HG03159 (cell line): ENCODE measurements at regions not wholly inside any gene's neighbourhood (a gene's known extent, or its start where the extent isn't known, plus 50 kb on each side); places are given as distances from the start of the nearest gene placed in this dataset.
A peak's percentile ranks its signal among the peaks of the same experiment; 100 is the strongest.
"Not testable (repeated sequence)": the region's sequence is repeated elsewhere in the genome, so short reads cannot be mapped to it uniquely, and the experiment has no call there.

Source experiments
- ATAC-seq: cut with Tn5 transposase; IDR thresholded peaks from one replicate; pipeline ENCODE4 v1.9.1; 2021; ENCODE audit warnings: mild to moderate bottlenecking, moderate library complexity; ENCODE audit not compliant: unreplicated experiment

GRCh38 chr10:91002656-91003055, 81.8 kb upstream of the ANKRD1 start:
- no peak for ATAC-seq

- ATAC-seq: not testable (repeated sequence)
These were observed 82.5 kb upstream of the ANKRD1 start for GRCh38 chr10:91003379-91003778.

GRCh38 chr10:91005276-91005675, 84.4 kb upstream of the ANKRD1 start:
- not testable (repeated sequence) for ATAC-seq

GRCh38 chr10:91006001-91006751, 85.3 kb upstream of the ANKRD1 start:
- ATAC-seq: peak; percentile 48

- peak; percentile 87 for ATAC-seq
These were observed 86.0 kb upstream of the ANKRD1 start for GRCh38 chr10:91006752-91007346.

GRCh38 chr10:91007655-91008054, 86.8 kb upstream of the ANKRD1 start:
- ATAC-seq: no peak

- ATAC-seq: no peak
These were observed 88.2 kb upstream of the ANKRD1 start for GRCh38 chr10:91009121-91009520.

GRCh38 chr10:91010952-91011351, 90.1 kb upstream of the ANKRD1 start:
- no peak for ATAC-seq

GRCh38 chr10:91012502-91012901, 91.6 kb upstream of the ANKRD1 start:
- no peak for ATAC-seq

- no peak for ATAC-seq
These were observed 93.1 kb upstream of the ANKRD1 start for GRCh38 chr10:91013985-91014384.

GRCh38 chr10:91017198-91017597, 96.3 kb upstream of the ANKRD1 start:
- no peak for ATAC-seq

GRCh38 chr10:91021901-91022300, 101.0 kb upstream of the ANKRD1 start:
- ATAC-seq: no peak

GRCh38 chr10:91022390-91022789, 101.5 kb upstream of the ANKRD1 start:
- ATAC-seq: no peak

- ATAC-seq: no peak
These were observed 102.2 kb upstream of the ANKRD1 start for GRCh38 chr10:91022924-91023699.

GRCh38 chr10:91023700-91024398, 103.0 kb upstream of the ANKRD1 start:
- ATAC-seq: no peak

- ATAC-seq: no peak
These were observed 103.7 kb upstream of the ANKRD1 start for GRCh38 chr10:91024541-91024940.

- ATAC-seq: no peak
These were observed 111.8 kb upstream of the ANKRD1 start for GRCh38 chr10:91032611-91033206.

- no peak for ATAC-seq
These were observed 112.5 kb upstream of the ANKRD1 start for GRCh38 chr10:91033324-91033950.

- no peak for ATAC-seq
These were observed 113.2 kb upstream of the ANKRD1 start for GRCh38 chr10:91034042-91034441.

GRCh38 chr10:91034494-91035159, 113.7 kb upstream of the ANKRD1 start:
- no peak for ATAC-seq
